H1 (cell line): ENCODE measurements at regions not wholly inside any gene's neighbourhood (a gene's known extent, or its start where the extent isn't known, plus 50 kb on each side); places are given as distances from the start of the nearest gene placed in this dataset.

ENCODE experiments used
- CTCF ChIA-PET: fragments of 300-600 bp; sonication (Branson Sonifier 250); formaldehyde crosslinking; loops from one replicate; lab custom pipeline; 2021; ENCODE audit not compliant: partially characterized antibody; lab: Charles Lee
- POLR2A ChIA-PET: fragments of 300-600 bp; sonication (Branson Sonifier 250); formaldehyde crosslinking; loops from one replicate; lab custom pipeline; 2021; ENCODE audit warnings: inconsistent platforms; ENCODE audit not compliant: partially characterized antibody; lab: Charles Lee
- DNase-seq, 2 experiments: peaks; one replicate each; pipeline versions ENCODE4 v3.0.0 to v3.0.0-alpha.2; 2010 to 2022; ENCODE audit warnings: low spot score in 2 of 2, low read depth in 1 of 2, mixed read lengths in 1 of 2
- FAIRE-seq: peaks from 2 replicates; lab custom pipeline; 2011; peaks lifted over from hg19 to GRCh38; lab: Jason Lieb, UNC
- H2AFZ ChIP-seq: 2 replicates; pipeline ENCODE4 v1.8.1; 2012; ENCODE audit warnings: low read length, inconsistent platforms
- H2AK5ac ChIP-seq: 2 replicates; pipeline ENCODE4 v1.6.1; 2013; ENCODE audit warnings: low read depth, low read length
- H2BK120ac ChIP-seq: replicated peaks from 2 replicates; pipeline ENCODE3; 2013; ENCODE audit warnings: low read depth, low read length, inconsistent platforms
- H2BK12ac ChIP-seq: 2 replicates; pipeline ENCODE4 v1.6.1; 2013; ENCODE audit warnings: low read depth, low read length
- H2BK15ac ChIP-seq: 2 replicates; pipeline ENCODE4 v1.6.1; 2013; ENCODE audit warnings: low read length
- H2BK20ac ChIP-seq: 2 replicates; pipeline ENCODE4 v1.6.1; 2013; ENCODE audit warnings: low read length
- H2BK5ac ChIP-seq: 2 replicates; pipeline ENCODE4 v1.6.1; 2013; ENCODE audit warnings: low read depth, low read length
- H3K14ac ChIP-seq: 2 replicates; pipeline ENCODE4 v1.6.1; 2013; ENCODE audit warnings: inconsistent platforms; ENCODE audit not compliant: insufficient read length
- H3K18ac ChIP-seq: 2 replicates; pipeline ENCODE4 v1.6.1; 2013; ENCODE audit warnings: low read length; ENCODE audit errors: extremely low read depth
- H3K23ac ChIP-seq: 2 replicates; pipeline ENCODE4 v1.6.1; 2013; ENCODE audit warnings: inconsistent platforms; ENCODE audit not compliant: insufficient read length
- H3K23me2 ChIP-seq: 2 replicates; pipeline ENCODE4 v1.6.1; 2013; ENCODE audit warnings: low read depth, low read length
- H3K27ac ChIP-seq: 2 replicates; pipeline ENCODE4 v1.6.1; 2011; ENCODE audit warnings: low read depth, low read length, inconsistent platforms
- H3K27me3 ChIP-seq, 4 experiments: replicated peaks in 1 of 4; 1 replicate in 1 of 4; 2 replicates in 3 of 4; pipeline versions ENCODE4 v1.6.1 to v1.8.1; 2011 to 2013; ENCODE audit warnings: low read length in 3 of 4, mild to moderate bottlenecking in 3 of 4, inconsistent platforms in 2 of 4, mixed read lengths in 2 of 4, moderate library complexity in 1 of 4; ENCODE audit not compliant: control insufficient read depth in 3 of 4, insufficient read depth in 3 of 4; ENCODE audit errors: extremely low read depth in 1 of 4
- H3K36me3 ChIP-seq, 4 experiments: 2 replicates each; pipeline versions ENCODE4 v1.6.1 to v1.8.1; 2011 to 2013; ENCODE audit warnings: mild to moderate bottlenecking in 4 of 4, low read length in 3 of 4, moderate library complexity in 2 of 4, control low read depth in 1 of 4, inconsistent platforms in 1 of 4; ENCODE audit not compliant: insufficient read depth in 4 of 4, control insufficient read depth in 2 of 4
- H3K4ac ChIP-seq: replicated peaks from 2 replicates; pipeline ENCODE3; 2013; ENCODE audit warnings: low read length, low read depth, mixed read lengths, inconsistent platforms; ENCODE audit not compliant: insufficient read length
- H3K4me1 ChIP-seq, 4 experiments: replicated peaks in 1 of 4; 1 replicate in 1 of 4; 2 replicates in 3 of 4; pipeline versions ENCODE4 v1.6.1 to v1.8.1; 2011 to 2013; ENCODE audit warnings: low read length in 3 of 4, inconsistent platforms in 2 of 4, mixed read lengths in 1 of 4; ENCODE audit not compliant: insufficient read depth in 4 of 4, control insufficient read depth in 3 of 4
- H3K4me2 ChIP-seq, 2 experiments: 2 replicates each; pipeline versions ENCODE4 v1.6.1 to v1.8.1; 2011 to 2013; ENCODE audit warnings: low read depth in 2 of 2, low read length in 2 of 2, control low read depth in 1 of 2, inconsistent platforms in 1 of 2, mild to moderate bottlenecking in 1 of 2; ENCODE audit not compliant: insufficient read depth in 1 of 2
- H3K4me3 ChIP-seq, 4 experiments: fragments of 200-600, 300-600 bp in 1 of 4; sonication (generic), shearing (Covaris generic), sonication (Bioruptor Twin) in 1 of 4; 2 replicates each; pipeline versions ENCODE4 v1.5.1 to v1.8.1; 2011 to 2016; ENCODE audit warnings: low read length in 4 of 4, low read depth in 3 of 4, control low read depth in 2 of 4, inconsistent platforms in 2 of 4, mild to moderate bottlenecking in 2 of 4, mixed read lengths in 1 of 4, moderate library complexity in 1 of 4; ENCODE audit not compliant: insufficient read depth in 2 of 4; ENCODE audit errors: extremely low read depth in 1 of 4
- H3K56ac ChIP-seq: replicated peaks from 2 replicates; pipeline ENCODE3; 2013; ENCODE audit warnings: low read depth, mild to moderate bottlenecking, mixed read lengths, low read length, inconsistent platforms; ENCODE audit not compliant: insufficient read length
- H3K79me1 ChIP-seq: 2 replicates; pipeline ENCODE4 v1.6.1; 2013; ENCODE audit warnings: low read depth, low read length, control low read depth
- H3K79me2 ChIP-seq, 2 experiments: 2 replicates each; pipeline versions ENCODE4 v1.6.1 to v1.8.1; 2012 to 2013; ENCODE audit warnings: low read length in 2 of 2, mild to moderate bottlenecking in 2 of 2, inconsistent platforms in 1 of 2; ENCODE audit not compliant: insufficient read depth in 2 of 2, control insufficient read depth in 1 of 2
- H3K9ac ChIP-seq, 4 experiments: replicated peaks in 1 of 4; 1 replicate in 1 of 4; 2 replicates in 3 of 4; pipeline versions ENCODE4 v1.6.1 to v1.8.1; 2011 to 2013; ENCODE audit warnings: low read depth in 3 of 4, low read length in 3 of 4, control low read depth in 2 of 4, mild to moderate bottlenecking in 2 of 4, moderate library complexity in 2 of 4, inconsistent platforms in 1 of 4; ENCODE audit errors: extremely low read depth in 1 of 4
- H3K9me3 ChIP-seq, 2 experiments: 2 replicates each; pipeline versions ENCODE4 v1.6.1 to v1.8.1; 2012 to 2013; ENCODE audit warnings: mild to moderate bottlenecking in 2 of 2, moderate library complexity in 2 of 2, control low read depth in 1 of 2, inconsistent platforms in 1 of 2, low read depth in 1 of 2, low read length in 1 of 2, mixed read lengths in 1 of 2; ENCODE audit not compliant: insufficient read depth in 2 of 2
- H4K20me1 ChIP-seq, 2 experiments: replicated peaks in 1 of 2; 2 replicates each; pipeline versions ENCODE3 to v1.8.1; 2011 to 2013; ENCODE audit warnings: inconsistent platforms in 2 of 2, low read length in 2 of 2, mild to moderate bottlenecking in 1 of 2; ENCODE audit not compliant: insufficient read depth in 2 of 2, control insufficient read depth in 1 of 2
- H4K5ac ChIP-seq: 2 replicates; pipeline ENCODE4 v1.6.1; 2013; ENCODE audit warnings: low read length, low read depth, mixed read lengths, inconsistent platforms; ENCODE audit not compliant: insufficient read length
- H4K8ac ChIP-seq: 2 replicates; pipeline ENCODE4 v1.8.0; 2013; ENCODE audit warnings: mild to moderate bottlenecking, moderate library complexity, low read length, inconsistent platforms; ENCODE audit not compliant: insufficient read depth; ENCODE audit errors: extremely low read depth
- H4K91ac ChIP-seq: replicated peaks from 2 replicates; pipeline ENCODE3; 2013; ENCODE audit warnings: low read length, mixed read lengths, inconsistent platforms; ENCODE audit not compliant: insufficient read length
- ATF3 ChIP-seq: IDR thresholded peaks from 2 replicates; pipeline ENCODE4 v1.6.1; 2011; ENCODE audit warnings: low read depth, mild to moderate bottlenecking, low read length; ENCODE audit not compliant: insufficient read depth
- E2F6 ChIP-seq: IDR thresholded peaks from 2 replicates; pipeline ENCODE4 v1.6.1; 2012; ENCODE audit warnings: inconsistent platforms
- EZH2 ChIP-seq: fragments of 200-600 bp; sonication (generic); IDR thresholded peaks from 2 replicates; pipeline ENCODE4 v1.7.1; 2012; ENCODE audit warnings: low read depth, mild to moderate bottlenecking, moderate library complexity, low read length, inconsistent platforms; ENCODE audit not compliant: severe bottlenecking
- MAX ChIP-seq: IDR thresholded peaks from 2 replicates; pipeline ENCODE4 v1.6.1; 2012; ENCODE audit warnings: inconsistent platforms
- RNF2 ChIP-seq: fragments of 200-900, 300-1000 bp; sonication (generic); IDR thresholded peaks from 2 replicates; pipeline ENCODE4 v1.7.1; 2016; ENCODE audit warnings: borderline replicate concordance, low read depth, mild to moderate bottlenecking, antibody characterized with exemption, low read length; ENCODE audit not compliant: poor library complexity, severe bottlenecking; ENCODE audit errors: missing control alignments
- SUZ12 ChIP-seq: fragments of 200-600 bp; sonication (generic); IDR thresholded peaks from 2 replicates; pipeline ENCODE4 v1.6.1; 2012; ENCODE audit warnings: mild to moderate bottlenecking, inconsistent platforms, low read length, moderate library complexity, mixed read lengths
- USF2 ChIP-seq: IDR thresholded peaks from 2 replicates; pipeline ENCODE4 v1.6.1; 2011; ENCODE audit warnings: low read length, improper control_type of control experiment
- WGBS, 2 experiments: shearing (Covaris generic) in 1 of 2; methylation state at CpG; one replicate each; pipeline versions ENCODE4 v1.1.6 to v1.1.7; 2013 to 2015; ENCODE audit warnings: low lambda C conversion rate in 2 of 2, mixed read lengths in 2 of 2, inconsistent platforms in 1 of 2, low coverage in 1 of 2, missing lambda C conversion rate in 1 of 2; ENCODE audit not compliant: insufficient replicate concordance in 2 of 2, insufficient coverage in 1 of 2, insufficient read length in 1 of 2; ENCODE audit errors: extremely low coverage in 1 of 2, missing lambda C conversion rate in 1 of 2; 5-methylcytosine and 5-hydroxymethylcytosine counted together

- Histone ChIP-seq H3K23ac (no peak overlapping the region), H2BK20ac (no peak overlapping the region), H3K4ac (no peak overlapping the region), H3K4me3 (no peak overlapping the region), H3K23me2 (no peaks in the 10 kb centered on the region; the same call in 1 of the 2 replicates), H3K36me3 (no peaks in the 10 kb centered on the region), H2AK5ac (no peak overlapping the region), H4K91ac (no peak overlapping the region), H4K8ac (no peak overlapping the region), H3K9me3 (no peaks in the 10 kb centered on the region), H3K18ac (no peak overlapping the region), H2BK120ac (no peak overlapping the region), H2BK12ac (no peak overlapping the region), H3K79me2 (no peaks in the 10 kb centered on the region), H3K56ac (no peak overlapping the region), H2BK5ac (no peak overlapping the region), H3K4me1 (peaks cover 0 to 22% (median 15%) of the 10 kb centered on the region in 4 experiments; a peak in 6 of 7 replicates), H3K27me3 (no peaks in the 10 kb centered on the region; a peak in 1 of 7 replicates), H3K14ac (no peak overlapping the region), H4K20me1 (no peaks in the 10 kb centered on the region), H4K5ac (no peak overlapping the region), H2AFZ (no peak overlapping the region), H3K9ac (no peak overlapping the region), H3K4me2 (no peak overlapping the region), H3K27ac (no peak overlapping the region), H3K79me1 (no peaks in the 10 kb centered on the region), H2BK15ac (no peak overlapping the region)
- CTCF ChIA-PET: interaction anchor here (0.7 kb wide), 1 partner anchor 280 kb away, joined by 3 read pairs; no protein-coding TSS in a partner anchor
- no peak for FAIRE-seq
- WGBS, 2 experiments: 89% methylated on average over 18 of the region's 18 CpGs; no CpG with 5 or more reads in 1 of the 2 experiments
- TF ChIP-seq SUZ12 (no peak), RNF2 (no peak), MAX (no peak), USF2 (no peak), E2F6 (no peak), EZH2 (no peak), ATF3 (no peak)
- DNase-seq: no peak
- POLR2A ChIA-PET: no interaction called here
Observed at GRCh38 chr22:49154433-49154832, 673.2 kb downstream of the BRD1 start.
